ENCODE measurements at regions not wholly inside any gene's neighbourhood (a gene's known extent, or its start where the extent isn't known, plus 50 kb on each side); places are given as distances from the start of the nearest gene placed in this dataset.

GRCh38 chr6:120675886-120676285 lies 658.4 kb downstream of the TBC1D32 start:
- H3K27me3 ChIP-seq (ENCODE audit: control insufficient read depth, insufficient read depth, low read length): no peaks in the 10 kb centered on the region
- H3K4me3 ChIP-seq (ENCODE audit: low read length): no peak overlapping the region
- no peak overlapping the region for H3K27ac ChIP-seq (ENCODE audit: low read depth, low read length)
- no peaks in the 10 kb centered on the region for H3K4me1 ChIP-seq (ENCODE audit: control insufficient read depth, insufficient read depth, low read length)
- no peaks in the 10 kb centered on the region for H3K36me3 ChIP-seq (ENCODE audit: control insufficient read depth, insufficient read depth, low read length)
- H3K9ac ChIP-seq (ENCODE audit: low read length): no peak overlapping the region

- no peak overlapping the region for H3K27ac ChIP-seq (ENCODE audit: low read depth, low read length)
- H3K4me3 ChIP-seq (ENCODE audit: low read length): no peak overlapping the region
- H3K9ac ChIP-seq (ENCODE audit: low read length): no peak overlapping the region
- H3K4me1 ChIP-seq (ENCODE audit: control insufficient read depth, insufficient read depth, low read length): no peaks in the 10 kb centered on the region
- H3K27me3 ChIP-seq (ENCODE audit: control insufficient read depth, insufficient read depth, low read length): no peaks in the 10 kb centered on the region
- H3K36me3 ChIP-seq (ENCODE audit: control insufficient read depth, insufficient read depth, low read length): no peaks in the 10 kb centered on the region
Observed at GRCh38 chr6:120671519-120671918, 662.8 kb downstream of the TBC1D32 start.

- no peaks in the 10 kb centered on the region for H3K4me1 ChIP-seq (ENCODE audit: control insufficient read depth, insufficient read depth, low read length)
- H3K27ac ChIP-seq (ENCODE audit: low read depth, low read length): no peak overlapping the region
- H3K4me3 ChIP-seq (ENCODE audit: low read length): no peak overlapping the region
- H3K27me3 ChIP-seq (ENCODE audit: control insufficient read depth, insufficient read depth, low read length): no peaks in the 10 kb centered on the region
- H3K36me3 ChIP-seq (ENCODE audit: control insufficient read depth, insufficient read depth, low read length): no peaks in the 10 kb centered on the region
- no peak overlapping the region for H3K9ac ChIP-seq (ENCODE audit: low read length)
Observed at GRCh38 chr6:120652506-120652905, 681.8 kb downstream of the TBC1D32 start.

- Histone ChIP-seq H3K36me3 (ENCODE audit: control insufficient read depth, insufficient read depth, low read length) (no peaks in the 10 kb centered on the region), H3K4me3 (ENCODE audit: low read length) (no peak overlapping the region), H3K27ac (ENCODE audit: low read depth, low read length) (no peak overlapping the region), H3K9ac (ENCODE audit: low read length) (no peak overlapping the region), H3K4me1 (ENCODE audit: control insufficient read depth, insufficient read depth, low read length) (no peaks in the 10 kb centered on the region), H3K27me3 (ENCODE audit: control insufficient read depth, insufficient read depth, low read length) (no peaks in the 10 kb centered on the region)
Observed at GRCh38 chr6:120648713-120649112, 685.6 kb downstream of the TBC1D32 start.

- Histone ChIP-seq H3K36me3 (ENCODE audit: control insufficient read depth, insufficient read depth, low read length) (no peaks in the 10 kb centered on the region), H3K4me3 (ENCODE audit: low read length) (no peak overlapping the region), H3K27me3 (ENCODE audit: control insufficient read depth, insufficient read depth, low read length) (no peaks in the 10 kb centered on the region), H3K27ac (ENCODE audit: low read depth, low read length) (no peak overlapping the region), H3K4me1 (ENCODE audit: control insufficient read depth, insufficient read depth, low read length) (no peaks in the 10 kb centered on the region), H3K9ac (ENCODE audit: low read length) (no peak overlapping the region)
Observed at GRCh38 chr6:120646101-120646500, 688.2 kb downstream of the TBC1D32 start.

GRCh38 chr6:120632975-120633374 lies 701.3 kb downstream of the TBC1D32 start:
- Histone ChIP-seq H3K27me3 (ENCODE audit: control insufficient read depth, insufficient read depth, low read length) (no peaks in the 10 kb centered on the region), H3K4me1 (ENCODE audit: control insufficient read depth, insufficient read depth, low read length) (no peaks in the 10 kb centered on the region), H3K9ac (ENCODE audit: low read length) (no peak overlapping the region), H3K4me3 (ENCODE audit: low read length) (no peak overlapping the region), H3K27ac (ENCODE audit: low read depth, low read length) (no peak overlapping the region), H3K36me3 (ENCODE audit: control insufficient read depth, insufficient read depth, low read length) (no peaks in the 10 kb centered on the region)

GRCh38 chr6:120627612-120628011 lies 706.7 kb downstream of the TBC1D32 start:
- Histone ChIP-seq H3K27ac (ENCODE audit: low read depth, low read length) (no peak overlapping the region), H3K36me3 (ENCODE audit: control insufficient read depth, insufficient read depth, low read length) (no peaks in the 10 kb centered on the region), H3K27me3 (ENCODE audit: control insufficient read depth, insufficient read depth, low read length) (no peaks in the 10 kb centered on the region), H3K4me1 (ENCODE audit: control insufficient read depth, insufficient read depth, low read length) (no peaks in the 10 kb centered on the region), H3K9ac (ENCODE audit: low read length) (no peak overlapping the region), H3K4me3 (ENCODE audit: low read length) (no peak overlapping the region)

GRCh38 chr6:120622127-120622631 lies 712.1 kb downstream of the TBC1D32 start:
- no peaks in the 10 kb centered on the region for H3K27me3 ChIP-seq (ENCODE audit: control insufficient read depth, insufficient read depth, low read length)
- H3K4me3 ChIP-seq (ENCODE audit: low read length): no peak overlapping the region
- H3K9ac ChIP-seq (ENCODE audit: low read length): no peak overlapping the region
- H3K36me3 ChIP-seq (ENCODE audit: control insufficient read depth, insufficient read depth, low read length): no peaks in the 10 kb centered on the region
- H3K4me1 ChIP-seq (ENCODE audit: control insufficient read depth, insufficient read depth, low read length): no peaks in the 10 kb centered on the region
- no peak overlapping the region for H3K27ac ChIP-seq (ENCODE audit: low read depth, low read length)

GRCh38 chr6:120620900-120621299 lies 713.4 kb downstream of the TBC1D32 start:
- no peak overlapping the region for H3K9ac ChIP-seq (ENCODE audit: low read length)
- no peak overlapping the region for H3K4me3 ChIP-seq (ENCODE audit: low read length)
- H3K36me3 ChIP-seq (ENCODE audit: control insufficient read depth, insufficient read depth, low read length): no peaks in the 10 kb centered on the region
- H3K4me1 ChIP-seq (ENCODE audit: control insufficient read depth, insufficient read depth, low read length): no peaks in the 10 kb centered on the region
- no peaks in the 10 kb centered on the region for H3K27me3 ChIP-seq (ENCODE audit: control insufficient read depth, insufficient read depth, low read length)
- no peak overlapping the region for H3K27ac ChIP-seq (ENCODE audit: low read depth, low read length)

- Histone ChIP-seq H3K36me3 (ENCODE audit: control insufficient read depth, insufficient read depth, low read length) (no peaks in the 10 kb centered on the region), H3K27me3 (ENCODE audit: control insufficient read depth, insufficient read depth, low read length) (no peaks in the 10 kb centered on the region), H3K9ac (ENCODE audit: low read length) (no peak overlapping the region), H3K4me3 (ENCODE audit: low read length) (no peak overlapping the region), H3K27ac (ENCODE audit: low read depth, low read length) (no peak overlapping the region), H3K4me1 (ENCODE audit: control insufficient read depth, insufficient read depth, low read length) (no peaks in the 10 kb centered on the region)
Observed at GRCh38 chr6:120615238-120615637, 719.0 kb downstream of the TBC1D32 start.

- Histone ChIP-seq H3K4me3 (ENCODE audit: low read length) (no peak overlapping the region), H3K27ac (ENCODE audit: low read depth, low read length) (no peak overlapping the region), H3K4me1 (ENCODE audit: control insufficient read depth, insufficient read depth, low read length) (no peaks in the 10 kb centered on the region), H3K9ac (ENCODE audit: low read length) (no peak overlapping the region), H3K36me3 (ENCODE audit: control insufficient read depth, insufficient read depth, low read length) (no peaks in the 10 kb centered on the region), H3K27me3 (ENCODE audit: control insufficient read depth, insufficient read depth, low read length) (no peaks in the 10 kb centered on the region)
Observed at GRCh38 chr6:120614723-120615122, 719.6 kb downstream of the TBC1D32 start.

- Histone ChIP-seq H3K4me1 (ENCODE audit: control insufficient read depth, insufficient read depth, low read length) (no peaks in the 10 kb centered on the region), H3K9ac (ENCODE audit: low read length) (no peak overlapping the region), H3K27ac (ENCODE audit: low read depth, low read length) (no peak overlapping the region), H3K36me3 (ENCODE audit: control insufficient read depth, insufficient read depth, low read length) (no peaks in the 10 kb centered on the region), H3K27me3 (ENCODE audit: control insufficient read depth, insufficient read depth, low read length) (no peaks in the 10 kb centered on the region), H3K4me3 (ENCODE audit: low read length) (no peak overlapping the region)
Observed at GRCh38 chr6:120608826-120609225, 725.5 kb downstream of the TBC1D32 start.

GRCh38 chr6:120606743-120607142 lies 727.5 kb downstream of the TBC1D32 start:
- Histone ChIP-seq H3K9ac (ENCODE audit: low read length) (no peak overlapping the region), H3K27ac (ENCODE audit: low read depth, low read length) (no peak overlapping the region), H3K4me3 (ENCODE audit: low read length) (no peak overlapping the region), H3K36me3 (ENCODE audit: control insufficient read depth, insufficient read depth, low read length) (no peaks in the 10 kb centered on the region), H3K27me3 (ENCODE audit: control insufficient read depth, insufficient read depth, low read length) (no peaks in the 10 kb centered on the region), H3K4me1 (ENCODE audit: control insufficient read depth, insufficient read depth, low read length) (no peaks in the 10 kb centered on the region)

All from rectal smooth muscle tissue (tissue), 1 donor.